HG03520 (cell line): ENCODE measurements at regions not wholly inside any gene's neighbourhood (a gene's known extent, or its start where the extent isn't known, plus 50 kb on each side); places are given as distances from the start of the nearest gene placed in this dataset.
A peak's percentile ranks its signal among the peaks of the same experiment; 100 is the strongest.
"Not testable (repeated sequence)": the region's sequence is repeated elsewhere in the genome, so short reads cannot be mapped to it uniquely, and the experiment has no call there.

ENCODE experiments used
- ATAC-seq: cut with Tn5 transposase; IDR thresholded peaks from one replicate; pipeline ENCODE4 v1.9.1; 2021; ENCODE audit warnings: mild to moderate bottlenecking, moderate library complexity; ENCODE audit not compliant: unreplicated experiment

DNA sequence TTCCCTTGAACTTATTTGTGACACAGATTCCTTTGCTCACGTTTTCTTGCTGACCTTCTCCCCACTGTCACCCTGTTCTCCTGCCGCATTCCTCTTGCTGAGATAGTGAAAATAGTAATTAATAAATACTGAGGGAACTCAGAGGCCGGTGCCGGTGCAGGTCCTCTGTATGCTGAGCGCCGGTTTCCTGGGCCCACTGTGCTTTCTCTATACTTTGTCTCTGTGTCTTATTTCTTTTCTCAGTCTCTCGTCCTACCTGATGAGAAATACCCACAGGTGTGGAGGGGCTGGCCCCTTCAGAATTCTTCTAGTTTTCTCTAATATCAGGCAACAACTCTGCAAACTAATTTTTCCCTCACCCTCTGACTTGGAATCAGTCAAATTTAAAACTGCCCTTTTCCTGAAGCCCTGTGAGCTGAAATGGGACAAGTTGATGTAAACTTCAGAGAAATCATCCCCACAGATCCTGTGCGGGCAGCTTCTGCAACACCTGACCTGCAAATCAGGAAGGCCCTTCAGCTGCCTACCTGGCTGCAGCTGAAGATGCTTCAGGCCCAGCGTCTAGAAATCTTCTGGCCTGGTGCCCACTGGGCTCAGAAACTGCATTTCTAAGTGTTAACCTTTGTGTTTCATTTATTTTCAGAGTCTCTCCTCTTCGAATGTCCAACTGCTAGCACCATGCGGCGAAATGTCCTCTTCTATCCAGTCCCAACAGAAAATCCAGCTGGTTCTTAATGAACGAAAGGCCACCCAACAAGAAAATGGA lies 149.7 kb downstream of the TMEM121 start:
- ATAC-seq: not testable (repeated sequence)

DNA sequence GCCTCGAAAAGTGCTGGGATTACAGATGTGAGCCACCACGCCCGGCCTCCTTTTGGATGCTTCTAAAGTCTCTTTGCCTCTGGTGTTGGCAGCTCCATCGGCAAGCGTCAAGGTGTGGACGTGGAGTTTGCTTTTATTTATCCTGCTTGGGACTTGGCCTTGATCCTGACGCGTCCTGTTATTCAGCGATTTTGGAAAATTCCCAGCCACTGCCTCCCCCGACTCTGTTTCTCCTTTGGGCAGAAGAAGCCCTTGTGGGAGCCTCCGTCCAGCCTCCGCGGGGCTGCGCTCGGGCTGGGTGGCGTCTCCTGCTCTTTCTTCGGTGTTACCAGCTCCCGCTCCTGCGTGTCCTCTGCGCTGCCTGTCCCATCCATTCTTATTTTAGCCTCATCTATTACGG lies 151.7 kb downstream of the TMEM121 start:
- ATAC-seq: not testable (repeated sequence)

DNA sequence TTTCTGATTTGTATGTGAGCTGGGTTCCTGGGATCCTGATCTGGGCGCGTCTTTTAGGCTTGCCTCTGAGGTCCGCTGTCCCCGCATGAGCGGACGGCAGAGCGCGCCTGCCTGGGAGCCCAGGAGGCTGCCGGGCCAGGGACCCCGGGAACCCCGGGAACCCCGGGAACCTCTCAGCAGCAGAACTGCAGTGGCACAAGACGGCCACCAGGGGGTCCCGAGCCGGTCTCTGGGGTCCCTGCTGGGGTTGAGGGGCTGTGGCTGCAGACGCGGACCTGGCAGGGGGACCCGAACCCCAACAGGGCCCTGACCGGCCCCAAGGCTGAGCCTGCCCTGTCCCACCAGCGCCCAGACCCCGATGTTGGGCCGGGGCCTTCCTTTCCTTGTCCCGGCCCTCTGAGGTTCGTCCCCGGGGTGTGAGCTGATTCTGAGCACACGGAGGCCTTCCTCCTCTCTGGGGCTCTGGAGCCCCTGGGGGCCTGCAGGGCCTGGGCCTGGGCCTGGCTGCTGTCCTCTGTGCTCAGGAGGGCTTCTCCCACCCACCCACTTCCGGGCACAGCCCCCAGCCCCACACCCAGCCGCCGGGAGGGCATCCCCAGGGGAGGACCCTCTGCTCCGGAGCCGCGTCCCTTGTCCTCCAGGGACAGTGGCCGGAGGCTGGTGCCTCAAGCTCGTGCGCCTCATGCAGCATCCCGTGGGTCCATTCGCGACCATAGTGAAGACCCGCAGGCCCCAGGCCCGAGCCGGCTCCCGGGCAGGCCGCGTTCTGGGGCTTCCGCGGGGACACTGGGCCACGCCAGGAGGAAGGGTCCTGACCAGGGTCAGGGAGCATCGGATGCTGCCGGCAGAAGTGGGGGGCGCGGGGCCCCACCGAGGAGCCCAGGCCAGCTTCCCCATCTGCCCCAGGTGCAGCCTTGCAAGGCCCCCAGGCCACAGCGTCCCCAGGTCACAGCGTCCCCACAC lies 152.9 kb downstream of the TMEM121 start:
- ATAC-seq: not testable (repeated sequence)

DNA sequence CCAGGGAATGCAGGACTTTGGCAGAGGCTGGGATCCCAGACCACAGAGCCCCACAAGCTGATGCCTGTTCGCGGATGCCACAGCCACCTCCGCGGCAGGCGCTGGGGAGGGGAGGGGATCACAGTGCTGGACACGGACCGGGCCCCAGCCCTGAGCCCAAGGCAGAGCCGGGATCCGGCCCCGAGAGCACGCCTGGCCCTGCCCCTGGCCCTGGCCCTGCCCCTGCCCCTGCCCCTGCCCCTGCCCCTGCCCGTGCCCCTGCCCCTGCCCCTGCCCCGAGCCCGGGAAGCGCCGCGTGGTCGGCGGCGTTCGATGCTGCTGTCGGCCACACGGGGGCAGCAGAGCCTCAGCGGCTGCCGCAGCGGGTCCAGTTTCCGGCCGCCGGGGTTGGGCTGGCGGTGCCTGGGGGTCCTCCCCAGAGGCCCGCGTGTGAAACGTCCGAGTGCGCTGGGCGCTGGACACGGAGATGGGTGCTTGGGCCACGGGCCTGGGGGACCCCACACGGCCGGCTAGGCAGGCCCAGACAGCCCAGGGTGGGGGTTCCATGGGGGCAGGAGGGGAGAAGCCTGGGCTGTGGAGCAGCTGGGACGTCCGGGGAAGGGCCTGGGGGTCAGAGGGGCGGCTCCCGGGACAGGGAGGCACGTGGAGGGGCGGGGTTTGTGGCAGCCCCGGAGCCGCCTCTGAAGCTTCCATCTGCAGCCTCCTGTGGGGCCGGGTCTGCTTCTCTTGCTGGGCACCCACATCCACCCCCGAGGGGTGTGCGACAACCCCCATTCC lies 153.8 kb downstream of the TMEM121 start:
- peak; percentile 40 for ATAC-seq

DNA sequence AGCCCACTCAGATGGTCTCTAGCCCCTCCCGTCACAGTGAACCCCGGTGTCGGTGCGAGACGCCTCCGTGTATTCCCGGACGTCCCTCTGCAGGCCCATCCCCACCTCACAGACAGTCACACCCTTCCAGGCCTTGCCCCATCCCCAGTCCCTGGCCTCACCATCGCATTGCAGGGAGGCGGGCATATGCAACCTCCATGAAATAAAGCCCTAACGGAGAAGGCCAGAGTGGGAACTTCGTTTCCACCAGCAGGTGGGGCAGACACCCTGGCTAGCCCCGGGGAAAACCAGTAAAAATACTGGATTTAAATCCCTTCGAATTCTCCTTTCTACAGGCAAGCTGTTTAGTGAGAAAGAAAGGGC lies 154.3 kb downstream of the TMEM121 start:
- ATAC-seq: peak; percentile 32

DNA sequence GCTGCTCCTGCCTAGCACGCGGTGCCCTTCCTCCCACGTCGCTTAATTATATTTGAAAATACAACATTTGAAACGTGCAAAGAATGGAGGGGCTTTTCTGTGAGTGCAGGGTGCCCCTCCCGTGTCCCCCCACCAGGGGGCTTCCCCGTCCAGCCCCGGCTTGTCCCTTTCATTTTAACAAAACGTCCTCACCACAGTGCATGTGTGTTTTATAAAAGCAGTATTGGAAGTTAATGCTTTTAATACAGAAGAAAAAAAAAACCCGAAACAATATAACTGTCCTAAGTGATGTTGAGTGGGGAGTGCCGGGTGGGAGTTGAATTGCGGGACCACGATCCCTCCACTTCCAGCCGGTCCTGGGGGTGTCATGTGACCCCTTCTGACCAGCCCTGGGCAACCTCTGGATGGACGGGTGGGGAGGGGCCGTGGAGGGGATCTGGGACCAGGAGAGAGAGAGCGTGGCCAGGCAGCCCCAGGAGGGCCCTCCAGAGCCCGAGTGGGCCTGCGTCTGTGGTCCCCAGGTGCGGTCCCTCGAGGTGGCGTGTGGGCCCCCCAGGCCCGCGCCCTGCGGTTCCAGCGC lies 155.3 kb downstream of the TMEM121 start:
- ATAC-seq: not testable (repeated sequence)

DNA sequence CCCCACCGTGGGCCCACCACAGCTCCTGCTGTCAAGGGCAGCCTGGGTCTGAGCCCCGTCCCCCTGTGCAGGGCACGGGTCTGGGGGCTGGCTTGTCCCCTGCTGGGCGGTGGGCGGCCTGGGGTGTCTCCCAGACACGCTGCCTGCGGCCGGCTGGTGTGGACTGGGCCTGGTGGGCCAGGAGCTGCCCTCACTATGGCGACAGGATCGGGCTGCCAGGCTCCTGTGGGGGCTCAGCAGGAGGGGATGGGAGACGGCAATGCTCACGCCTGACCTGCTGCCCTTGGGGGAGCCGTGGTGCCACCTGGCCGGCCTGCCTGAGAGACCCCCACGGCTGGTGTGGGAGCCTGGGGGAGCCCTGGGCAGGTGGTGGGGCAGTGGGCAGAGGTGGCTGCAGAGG lies 156.1 kb downstream of the TMEM121 start:
- not testable (repeated sequence) for ATAC-seq

DNA sequence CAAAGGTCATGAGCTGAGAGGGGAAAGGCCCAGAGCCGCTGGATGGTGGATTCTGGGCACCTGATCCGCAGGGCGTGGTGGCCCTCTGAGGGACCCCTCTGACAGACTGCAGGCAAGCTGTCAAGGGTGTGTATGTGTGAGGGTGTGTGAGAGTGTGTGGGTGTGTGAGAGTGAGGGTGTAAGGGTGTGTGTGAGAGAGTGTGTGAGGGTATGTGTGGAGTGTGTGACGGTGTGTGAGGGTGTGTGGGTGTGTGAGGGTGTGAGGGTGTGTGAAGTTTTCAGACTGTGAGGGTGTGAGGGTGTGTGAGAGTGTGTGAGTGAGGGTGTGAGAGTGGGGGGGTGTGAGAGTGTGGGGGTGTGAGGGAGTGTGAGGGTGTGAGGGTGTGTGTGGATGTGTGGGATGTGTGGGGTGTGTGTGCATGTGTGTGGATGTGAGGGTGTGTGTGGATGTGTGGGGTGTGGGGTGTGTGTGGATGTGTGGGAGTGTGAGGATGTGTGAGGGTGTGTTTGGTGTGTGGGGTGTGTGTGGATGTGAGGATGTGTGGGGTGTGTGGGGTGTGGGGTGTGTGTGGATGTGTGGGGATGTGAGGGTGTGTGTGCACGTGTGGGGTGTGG lies 156.7 kb downstream of the TMEM121 start:
- no peak for ATAC-seq

DNA sequence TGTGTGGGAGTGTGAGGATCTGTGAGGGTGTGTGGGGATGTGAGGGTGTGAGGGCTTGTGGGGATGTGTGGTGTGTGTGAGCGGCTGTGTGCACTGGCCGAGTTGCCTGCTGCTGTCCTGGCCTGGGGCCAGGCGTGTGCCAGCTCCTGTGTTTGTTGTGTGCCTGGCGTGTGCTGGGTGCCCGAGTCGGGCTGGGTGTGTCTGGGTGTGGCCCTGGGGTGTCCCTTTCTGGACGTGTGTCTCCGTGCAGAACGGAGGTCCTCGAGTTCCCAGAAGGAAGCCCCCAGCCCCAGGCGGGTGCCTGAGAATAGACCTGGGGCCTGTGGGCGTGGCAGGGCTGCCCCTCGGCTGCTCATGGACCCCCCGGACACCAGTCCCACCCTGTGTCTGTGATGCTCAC lies 157.7 kb downstream of the TMEM121 start:
- not testable (repeated sequence) for ATAC-seq

DNA sequence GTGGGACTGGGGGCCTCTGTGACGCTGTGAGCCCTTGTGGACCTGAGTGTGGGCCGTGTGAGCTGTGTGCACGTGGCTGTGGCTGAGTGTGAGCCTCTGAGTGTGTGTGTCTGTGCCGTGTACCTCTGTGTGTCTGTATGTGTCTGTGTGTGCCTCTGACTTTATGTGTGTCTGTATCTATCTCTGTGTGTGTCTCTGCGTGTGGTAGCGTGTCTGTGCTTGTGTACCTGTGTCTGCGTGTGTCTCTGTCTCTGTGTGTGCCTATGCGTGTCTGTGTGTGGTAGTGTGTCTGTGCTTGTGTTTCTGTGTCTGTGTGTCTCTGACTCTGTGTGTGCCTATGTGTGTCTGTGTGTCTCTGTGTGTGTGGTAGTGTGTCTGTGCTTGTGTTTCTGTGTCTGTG lies 158.2 kb downstream of the TMEM121 start:
- not testable (repeated sequence) for ATAC-seq

DNA sequence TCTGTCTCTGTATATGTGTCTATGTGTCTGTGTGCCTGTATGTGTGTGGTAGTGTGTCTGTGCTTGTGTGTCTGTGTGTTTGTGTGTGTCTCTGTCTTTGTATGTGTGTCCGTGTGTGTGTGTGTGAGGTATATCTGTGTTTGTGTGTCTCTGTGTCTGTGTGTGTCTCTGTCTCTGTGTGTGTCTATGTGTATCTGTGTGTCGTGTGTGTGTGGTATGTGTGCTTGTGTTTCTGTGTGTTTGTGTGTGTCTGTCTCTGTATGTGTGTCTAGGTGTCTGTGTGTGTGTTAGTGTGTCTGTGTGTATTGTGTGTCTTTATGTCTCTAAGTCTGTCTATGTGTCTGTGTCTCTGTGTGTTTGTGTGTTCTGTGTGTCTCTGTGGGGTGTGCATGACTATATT lies 158.6 kb downstream of the TMEM121 start:
- ATAC-seq: no peak

DNA sequence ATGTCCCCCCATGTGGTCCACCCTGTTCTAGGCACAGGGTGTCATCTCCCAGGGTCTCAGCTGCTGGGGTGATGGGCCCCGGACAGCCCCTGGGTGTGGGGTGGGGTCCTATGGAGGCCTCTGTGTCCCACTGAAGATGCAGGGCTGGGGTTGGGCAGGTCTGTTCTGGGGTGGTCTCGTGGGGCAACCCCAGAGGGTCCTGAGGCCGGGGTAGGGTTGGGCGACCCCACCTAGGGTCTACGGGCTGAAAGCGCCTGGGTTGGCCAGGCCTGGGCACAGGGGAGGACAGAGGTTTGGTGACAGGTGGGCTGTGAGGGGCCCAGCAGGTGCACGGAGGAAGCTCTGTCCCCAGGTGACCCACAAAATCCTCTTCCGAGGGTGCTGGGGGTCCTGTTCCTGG lies 159.2 kb downstream of the TMEM121 start:
- not testable (repeated sequence) for ATAC-seq

DNA sequence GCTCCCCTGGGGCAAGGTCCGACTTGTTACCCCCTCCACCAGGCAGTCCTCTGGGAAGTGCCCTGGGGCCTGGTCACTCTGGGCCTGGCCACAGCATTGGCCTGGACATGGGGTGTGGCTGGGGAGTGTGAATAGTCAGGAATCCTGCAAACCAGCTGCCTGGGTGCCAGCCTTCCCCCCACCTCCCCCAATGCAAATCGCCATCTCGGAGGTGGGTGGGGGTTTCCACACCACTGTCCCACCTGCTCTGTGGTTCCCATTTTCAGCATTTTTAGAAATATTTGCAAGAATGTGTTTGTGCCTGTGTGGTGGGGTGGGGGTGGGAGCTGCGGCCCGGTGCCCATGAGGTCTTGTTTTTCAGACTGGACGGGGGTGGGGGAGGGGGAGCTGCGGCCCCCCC lies 159.7 kb downstream of the TMEM121 start:
- ATAC-seq: not testable (repeated sequence)

DNA sequence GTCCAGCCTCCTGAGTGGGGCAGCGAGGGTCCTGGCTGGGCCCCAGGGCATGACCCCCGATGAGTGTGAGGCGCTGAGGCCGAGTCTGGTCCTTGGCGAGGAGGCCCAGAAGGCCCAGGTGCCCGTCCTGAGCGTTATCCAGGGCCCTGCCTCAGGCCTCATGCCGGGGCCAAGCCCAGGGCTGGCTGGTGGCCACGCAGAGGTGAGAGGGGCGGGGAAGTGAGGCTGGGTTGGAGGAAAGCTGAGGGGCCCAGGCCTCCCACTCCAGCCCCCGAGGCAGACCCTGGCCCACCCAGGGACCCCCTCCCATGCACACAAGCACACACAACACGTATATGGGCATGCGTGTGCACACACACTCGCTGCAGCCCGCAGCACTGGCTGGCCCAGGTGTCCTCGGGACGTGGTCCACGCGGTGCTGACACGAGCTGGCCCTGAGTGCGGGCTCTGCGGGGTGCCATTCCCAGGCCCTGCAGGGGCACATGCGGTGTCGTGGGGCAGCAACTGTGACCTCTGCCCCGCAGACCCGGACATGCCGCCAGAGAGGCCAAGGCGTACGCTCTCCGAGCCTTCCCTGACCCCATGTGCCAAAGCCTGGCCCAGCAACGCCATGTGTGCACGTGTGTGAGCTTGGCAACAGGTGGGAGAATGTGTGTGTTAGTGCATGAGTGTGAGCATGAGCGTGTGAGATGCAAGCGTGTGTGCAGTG lies 160.2 kb downstream of the TMEM121 start:
- ATAC-seq: not testable (repeated sequence)

DNA sequence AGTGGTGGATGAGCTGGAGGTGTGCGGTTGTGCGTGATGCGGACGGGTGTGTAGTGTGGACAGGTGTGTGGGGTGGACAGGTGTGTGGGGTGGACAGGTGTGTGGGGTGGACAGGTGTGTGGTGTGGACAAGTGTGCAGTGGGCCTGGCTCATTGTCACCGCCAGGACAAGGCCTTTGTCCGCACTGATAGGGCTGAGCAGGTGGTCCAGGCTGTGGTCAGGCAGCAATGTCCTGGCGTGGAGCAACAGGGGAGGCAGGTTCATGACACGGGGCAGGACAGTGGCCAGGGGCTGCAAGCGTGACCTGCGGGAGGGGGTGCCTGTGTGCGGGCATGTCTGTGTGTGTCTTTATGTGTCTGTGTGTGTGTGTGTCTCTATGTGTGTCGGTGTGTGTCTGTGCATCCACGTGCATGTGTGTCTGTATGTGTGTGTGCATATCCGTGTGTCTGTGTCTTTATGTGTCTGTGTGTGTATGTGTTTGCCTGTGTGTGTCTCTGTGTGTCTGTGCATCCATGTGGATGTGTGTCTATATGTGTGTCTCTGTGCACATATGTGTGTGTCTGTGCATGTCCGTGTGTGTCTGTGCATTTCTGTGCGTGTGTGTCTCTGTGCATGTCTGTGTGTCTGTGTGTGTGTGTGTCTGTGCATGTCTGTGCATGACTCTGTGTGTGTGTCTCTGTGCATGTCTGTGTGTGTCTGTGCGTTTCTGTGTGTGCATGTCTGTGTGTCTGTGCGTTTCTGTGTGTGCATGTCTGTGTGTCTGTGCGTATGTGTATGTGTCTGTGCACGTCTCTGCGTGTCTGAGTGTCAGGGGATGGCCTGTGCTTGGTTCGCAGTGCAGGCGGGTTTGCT lies 161.0 kb downstream of the TMEM121 start:
- not testable (repeated sequence) for ATAC-seq

DNA sequence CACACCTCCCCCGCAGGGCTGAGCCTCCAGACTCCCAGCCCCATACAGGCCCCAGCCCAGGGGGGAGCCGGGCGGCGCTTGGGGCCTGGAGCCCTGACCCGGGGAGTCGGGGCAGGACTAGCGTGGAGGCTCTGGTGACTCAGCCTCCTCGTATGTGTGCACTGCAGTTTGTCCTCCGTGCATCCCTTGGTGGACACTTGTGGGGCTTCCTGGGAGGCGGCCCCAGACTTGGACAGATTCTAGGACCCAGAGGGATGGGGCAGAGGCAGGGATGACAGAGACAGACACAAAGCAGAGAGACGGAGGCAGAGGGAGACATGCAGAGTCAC lies 161.6 kb downstream of the TMEM121 start:
- ATAC-seq: not testable (repeated sequence)

DNA sequence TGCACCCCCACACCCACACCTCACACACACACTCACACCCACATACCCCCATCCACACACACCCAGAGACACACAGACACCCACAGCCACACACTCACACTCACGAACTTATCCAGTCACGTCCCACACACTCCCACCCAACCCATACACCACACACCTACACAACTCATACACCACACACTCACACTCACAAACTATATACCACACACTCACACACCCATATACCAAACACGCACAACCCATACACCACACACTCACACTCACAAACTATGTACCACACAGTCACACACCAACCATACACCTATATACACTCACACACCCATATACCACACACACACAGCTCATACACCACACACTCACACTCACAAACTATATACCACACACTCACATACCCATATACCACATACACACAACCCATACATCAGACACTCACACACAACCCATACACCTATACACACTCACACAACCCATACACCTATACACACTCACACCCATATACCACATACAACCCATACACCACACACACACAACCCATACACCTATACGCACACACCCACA lies 162.4 kb downstream of the TMEM121 start:
- not testable (repeated sequence) for ATAC-seq

DNA sequence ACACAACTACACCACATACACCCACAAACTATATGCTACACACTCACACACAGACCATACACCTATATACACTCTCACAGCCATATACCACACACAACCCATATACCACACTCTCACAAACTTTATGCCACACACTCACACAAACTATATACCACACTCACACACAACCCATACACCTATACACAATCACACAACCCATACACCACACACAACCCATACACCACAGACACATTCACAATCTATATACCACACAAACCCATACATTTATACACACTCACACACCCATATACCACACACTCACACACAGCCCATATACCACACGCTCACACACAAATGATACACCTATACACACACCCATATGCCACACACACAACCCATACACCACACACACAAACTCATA lies 163.3 kb downstream of the TMEM121 start:
- no peak for ATAC-seq

DNA sequence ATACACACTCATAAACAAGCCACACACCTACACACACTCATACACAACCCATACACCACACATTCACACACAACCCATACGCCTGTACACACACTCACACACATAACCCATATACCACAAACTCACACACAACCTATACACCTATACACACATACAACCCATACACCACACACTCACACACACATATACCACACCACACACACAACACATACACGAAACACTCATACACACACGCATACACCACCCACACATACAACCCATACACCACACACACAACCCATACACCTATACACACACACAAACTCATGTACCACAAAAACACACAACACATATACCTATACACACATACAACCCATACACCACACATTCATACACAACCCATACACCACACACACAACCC lies 164.3 kb downstream of the TMEM121 start:
- no peak for ATAC-seq
